SK-N-SH (cell line): ENCODE measurements at regions not wholly inside any gene's neighbourhood (a gene's known extent, or its start where the extent isn't known, plus 50 kb on each side); places are given as distances from the start of the nearest gene placed in this dataset.
A peak's percentile ranks its signal among the peaks of the same experiment; 100 is the strongest.

Experiments
- CTCF ChIA-PET: fragments of 300-600, 350-600 bp; formaldehyde crosslinking; extraction: SDS; loops from one replicate; lab custom pipeline; 2021; lab: Yijun Ruan, JAX
- POLR2A ChIA-PET: fragments of 350-600 bp; sonication (Branson Sonifier 250); formaldehyde crosslinking; extraction: SDS; loops from one replicate; lab custom pipeline; 2020; ENCODE audit warnings: antibody characterized with exemption, inconsistent platforms; lab: Yijun Ruan, JAX
- DNase-seq: peaks from one replicate; pipeline ENCODE4 v3.0.0; 2012
- H2AFZ ChIP-seq: fragments of 200-600 bp; sonication (generic); 2 replicates; pipeline ENCODE4 v1.8.1; 2016; ENCODE audit warnings: antibody characterized with exemption, mild to moderate bottlenecking, low read depth
- H3F3A ChIP-seq: fragments of 200-600 bp; sonication (generic); replicated peaks from 2 replicates; pipeline ENCODE3; 2016; ENCODE audit warnings: antibody characterized with exemption, mild to moderate bottlenecking; ENCODE audit not compliant: insufficient read depth
- H3K27ac ChIP-seq, 2 experiments: fragments of 200-500 bp in 1 of 2; fragments of 200-600 bp in 1 of 2; sonication (Bioruptor generic) in 1 of 2; sonication (generic), shearing (Covaris generic) in 1 of 2; 2 replicates each; pipeline versions ENCODE4 v1.5.1 to v1.6.1; 2014 to 2016; ENCODE audit warnings: low read depth in 2 of 2, inconsistent platforms in 1 of 2, low read length in 1 of 2, mild to moderate bottlenecking in 1 of 2, mixed read lengths in 1 of 2
- H3K27me3 ChIP-seq: fragments of 200-600 bp; sonication (generic), shearing (Covaris generic); 2 replicates; pipeline ENCODE4 v1.6.1; 2016; ENCODE audit warnings: mixed run types; ENCODE audit not compliant: insufficient read depth
- H3K36me3 ChIP-seq, 2 experiments: fragments of 200-500 bp in 1 of 2; fragments of 200-600 bp in 1 of 2; sonication (Bioruptor generic) in 1 of 2; sonication (generic) in 1 of 2; replicated peaks in 1 of 2; 2 replicates each; pipeline versions ENCODE3 to v1.5.1; 2014 to 2016; ENCODE audit warnings: low read length in 1 of 2, mild to moderate bottlenecking in 1 of 2; ENCODE audit not compliant: insufficient read depth in 2 of 2, control insufficient read depth in 1 of 2
- H3K4me1 ChIP-seq, 2 experiments: fragments of 200-500 bp in 1 of 2; fragments of 200-600 bp in 1 of 2; sonication (Bioruptor generic) in 1 of 2; sonication (generic), shearing (Covaris generic) in 1 of 2; 2 replicates each; pipeline versions ENCODE4 v1.5.1 to v1.6.1; 2014 to 2016; ENCODE audit warnings: low read depth in 1 of 2, low read length in 1 of 2, mixed run types in 1 of 2; ENCODE audit not compliant: insufficient read depth in 2 of 2, control insufficient read depth in 1 of 2
- H3K4me2 ChIP-seq: fragments of 200-600 bp; sonication (generic), shearing (Covaris generic); 2 replicates; pipeline ENCODE4 v1.6.1; 2017; ENCODE audit warnings: mixed run types
- H3K4me3 ChIP-seq, 2 experiments: fragments of 200-500 bp in 1 of 2; fragments of 200-600 bp in 1 of 2; sonication (Bioruptor generic) in 1 of 2; sonication (generic), shearing (Covaris generic) in 1 of 2; 2 replicates each; pipeline versions ENCODE4 v1.5.1 to v1.8.1; 2014 to 2016; ENCODE audit warnings: low read depth in 2 of 2, inconsistent platforms in 1 of 2, low read length in 1 of 2, mild to moderate bottlenecking in 1 of 2, mixed read lengths in 1 of 2, moderate library complexity in 1 of 2
- H3K79me2 ChIP-seq: fragments of 200-600 bp; sonication (generic); 2 replicates; pipeline ENCODE4 v1.8.1; 2017; ENCODE audit warnings: mild to moderate bottlenecking; ENCODE audit not compliant: insufficient read depth
- H3K9ac ChIP-seq: fragments of 200-600 bp; sonication (generic); 2 replicates; pipeline ENCODE4 v1.6.1; 2017; ENCODE audit warnings: mixed run types
- H3K9me2 ChIP-seq: fragments of 200-600 bp; sonication (generic); 2 replicates; pipeline ENCODE4 v1.6.1; 2017; ENCODE audit warnings: mixed run types
- H3K9me3 ChIP-seq: fragments of 200-600 bp; sonication (generic); 2 replicates; pipeline ENCODE4 v1.6.1; 2017; ENCODE audit warnings: mixed run types, mild to moderate bottlenecking, moderate library complexity
- H4K20me1 ChIP-seq: fragments of 200-600 bp; sonication (generic); 2 replicates; pipeline ENCODE4 v1.6.1; 2017; ENCODE audit warnings: mild to moderate bottlenecking, mixed run types; ENCODE audit not compliant: insufficient read depth
- CHD2 ChIP-seq: fragments of 150-350 bp; IDR thresholded peaks from 2 replicates; pipeline ENCODE4 v1.6.1; 2018; ENCODE audit warnings: low read length; ENCODE audit not compliant: partially characterized antibody
- FOXJ3 ChIP-seq: sonication (generic); formaldehyde crosslinking; IDR thresholded peaks from 2 replicates; pipeline ENCODE4 v1.5.1; 2020; ENCODE audit warnings: mild to moderate bottlenecking, missing genetic modification reagents
- FOXM1 ChIP-seq: IDR thresholded peaks from 2 replicates; pipeline ENCODE4 v1.4.0; 2012; ENCODE audit warnings: low read depth, mild to moderate bottlenecking
- GABPA ChIP-seq: IDR thresholded peaks from 2 replicates; pipeline ENCODE4 v1.4.0; 2012; ENCODE audit warnings: low read depth, mild to moderate bottlenecking
- GATA2 ChIP-seq: sonication (generic); formaldehyde crosslinking; IDR thresholded peaks from 2 replicates; pipeline ENCODE4 v1.5.0; 2020; ENCODE audit warnings: mild to moderate bottlenecking, missing genetic modification reagents
- JUND ChIP-seq: IDR thresholded peaks from 2 replicates; pipeline ENCODE4 v1.4.0; 2012
- POLR2AphosphoS5 ChIP-seq: IDR thresholded peaks from 2 replicates; pipeline ENCODE4 v1.6.1; 2012; ENCODE audit warnings: low read depth, low read length
- RAD21 ChIP-seq: IDR thresholded peaks from 2 replicates; pipeline ENCODE4 v1.6.1; 2012; ENCODE audit warnings: mild to moderate bottlenecking, low read length
- RFX5 ChIP-seq: IDR thresholded peaks from 2 replicates; pipeline ENCODE4 v1.6.1; 2012; ENCODE audit warnings: mild to moderate bottlenecking, improper control_type of control experiment, low read length
- RXRA ChIP-seq: IDR thresholded peaks from 2 replicates; pipeline ENCODE4 v1.4.0; 2012; ENCODE audit warnings: low read depth, mild to moderate bottlenecking, borderline replicate concordance
- SIN3A ChIP-seq: IDR thresholded peaks from 2 replicates; pipeline ENCODE4 v1.6.1; 2012; ENCODE audit warnings: low read depth, mild to moderate bottlenecking, low read length, moderate library complexity, borderline replicate concordance
- TAF1 ChIP-seq: IDR thresholded peaks from 2 replicates; pipeline ENCODE4 v1.6.1; 2012; ENCODE audit warnings: low read depth, mild to moderate bottlenecking, low read length, moderate library complexity, borderline replicate concordance
- TCF12 ChIP-seq: IDR thresholded peaks from 2 replicates; pipeline ENCODE4 v1.4.0; 2012
- YY1 ChIP-seq: IDR thresholded peaks from 2 replicates; pipeline ENCODE4 v1.4.0; 2012; ENCODE audit warnings: low read depth, mild to moderate bottlenecking
- ZBTB33 ChIP-seq: IDR thresholded peaks from 2 replicates; pipeline ENCODE4 v1.4.0; 2012; ENCODE audit warnings: low read depth, borderline replicate concordance
- WGBS: methylation state at CpG from one replicate; pipeline ENCODE4 v1.1.6; 2017; ENCODE audit warnings: low lambda C conversion rate; 5-methylcytosine and 5-hydroxymethylcytosine counted together
- TF ChIP-seq, protein P1 (sequence below): fragments of 150-350 bp; IDR thresholded peaks from 2 replicates; pipeline ENCODE4 v1.6.1; 2016; ENCODE audit warnings: mild to moderate bottlenecking, low read depth, low read length
- TF ChIP-seq, protein P2 (sequence below): fragments of 200-600 bp; sonication (generic); IDR thresholded peaks from 2 replicates; pipeline ENCODE4 v1.6.1; 2017; ENCODE audit warnings: antibody characterized with exemption, mild to moderate bottlenecking, moderate library complexity
- TF ChIP-seq, protein P3 (sequence below): IDR thresholded peaks from 2 replicates; pipeline ENCODE4 v1.6.1; 2012; ENCODE audit warnings: mild to moderate bottlenecking, low read depth, low read length, moderate library complexity

GRCh38 chr9:85108229-85108628 lies 438.7 kb downstream of the NTRK2 start:
- H3K9ac ChIP-seq: no peak overlapping the region
- H3K9me2 ChIP-seq: no peaks in the 10 kb centered on the region
- no peak overlapping the region for H3K4me2 ChIP-seq
- CTCF ChIA-PET: interaction anchor here (1.0 to 2.4 kb wide), 2 partner anchors 18 to 151 kb away, joined by 3 to 7 read pairs; no protein-coding TSS in a partner anchor
- H3K36me3 ChIP-seq: no peaks in the 10 kb centered on the region
- no peaks in the 10 kb centered on the region for H3F3A ChIP-seq
- 33% methylated on average over 5 of the region's 6 CpGs for WGBS
- H3K4me1 ChIP-seq: peaks cover 0 to 3% of the 10 kb centered on the region in 2 experiments; a peak in 1 of 4 replicates
- no peaks in the 10 kb centered on the region for H3K9me3 ChIP-seq
- H3K27ac ChIP-seq: no peak overlapping the region
- no peaks in the 10 kb centered on the region for H3K27me3 ChIP-seq
- no peak overlapping the region for H3K4me3 ChIP-seq
- 0 out of 2 replicates have a peak, but pooled peaks have one; percentile 16 for TF ChIP-seq RAD21
- no peak for TF ChIP-seq YY1
- no peaks in the 10 kb centered on the region for H3K79me2 ChIP-seq
- no peaks in the 10 kb centered on the region for H4K20me1 ChIP-seq
- DNase-seq: no peak
- POLR2A ChIA-PET: no interaction called here
- H2AFZ ChIP-seq: no peak overlapping the region

- CTCF ChIA-PET: interaction anchor here (1.0 to 1.2 kb wide), 4 partner anchors 11 to 421 kb away, joined by 3 to 4 read pairs (median 4); no protein-coding TSS in a partner anchor
- Histone ChIP-seq H4K20me1 (no peaks in the 10 kb centered on the region), H3K9ac (no peak overlapping the region), H2AFZ (no peak overlapping the region), H3K9me2 (no peaks in the 10 kb centered on the region), H3K27ac (peak overlapping the region in 1 of 2 experiments; percentile 77; a peak in 2 of 4 replicates), H3K9me3 (no peaks in the 10 kb centered on the region), H3K4me3 (no peak overlapping the region), H3F3A (no peaks in the 10 kb centered on the region), H3K27me3 (no peaks in the 10 kb centered on the region), H3K4me2 (no peak overlapping the region), H3K4me1 (peaks cover 0 to 6% of the 10 kb centered on the region in 2 experiments; a peak in 1 of 4 replicates), H3K79me2 (no peaks in the 10 kb centered on the region), H3K36me3 (no peaks in the 10 kb centered on the region)
- peak; percentile 36 for DNase-seq
- POLR2A ChIA-PET: interaction anchor here (0.9 kb wide), 1 partner anchor 11 kb away, joined by 4 read pairs; no protein-coding TSS in a partner anchor
- WGBS: 6% methylated on average over 2 of the region's 2 CpGs
- TF ChIP-seq SIN3A (no peak), POLR2AphosphoS5 (no peak), FOXM1 (no peak), FOXJ3 (CRISPR knock-in tag) (no peak), RFX5 (no peak), CHD2 (peak; percentile 89), JUND (no peak), GATA2 (peak; percentile 90), YY1 (no peak), RAD21 (peak; percentile 28; the same call in 1 of the 2 replicates), TAF1 (no peak), TCF12 (no peak), RXRA (no peak), ZBTB33 (no peak), GABPA (no peak)
- TF ChIP-seq, protein P1, sequence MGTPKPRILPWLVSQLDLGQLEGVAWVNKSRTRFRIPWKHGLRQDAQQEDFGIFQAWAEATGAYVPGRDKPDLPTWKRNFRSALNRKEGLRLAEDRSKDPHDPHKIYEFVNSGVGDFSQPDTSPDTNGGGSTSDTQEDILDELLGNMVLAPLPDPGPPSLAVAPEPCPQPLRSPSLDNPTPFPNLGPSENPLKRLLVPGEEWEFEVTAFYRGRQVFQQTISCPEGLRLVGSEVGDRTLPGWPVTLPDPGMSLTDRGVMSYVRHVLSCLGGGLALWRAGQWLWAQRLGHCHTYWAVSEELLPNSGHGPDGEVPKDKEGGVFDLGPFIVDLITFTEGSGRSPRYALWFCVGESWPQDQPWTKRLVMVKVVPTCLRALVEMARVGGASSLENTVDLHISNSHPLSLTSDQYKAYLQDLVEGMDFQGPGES: no peak
- TF ChIP-seq, protein P2, sequence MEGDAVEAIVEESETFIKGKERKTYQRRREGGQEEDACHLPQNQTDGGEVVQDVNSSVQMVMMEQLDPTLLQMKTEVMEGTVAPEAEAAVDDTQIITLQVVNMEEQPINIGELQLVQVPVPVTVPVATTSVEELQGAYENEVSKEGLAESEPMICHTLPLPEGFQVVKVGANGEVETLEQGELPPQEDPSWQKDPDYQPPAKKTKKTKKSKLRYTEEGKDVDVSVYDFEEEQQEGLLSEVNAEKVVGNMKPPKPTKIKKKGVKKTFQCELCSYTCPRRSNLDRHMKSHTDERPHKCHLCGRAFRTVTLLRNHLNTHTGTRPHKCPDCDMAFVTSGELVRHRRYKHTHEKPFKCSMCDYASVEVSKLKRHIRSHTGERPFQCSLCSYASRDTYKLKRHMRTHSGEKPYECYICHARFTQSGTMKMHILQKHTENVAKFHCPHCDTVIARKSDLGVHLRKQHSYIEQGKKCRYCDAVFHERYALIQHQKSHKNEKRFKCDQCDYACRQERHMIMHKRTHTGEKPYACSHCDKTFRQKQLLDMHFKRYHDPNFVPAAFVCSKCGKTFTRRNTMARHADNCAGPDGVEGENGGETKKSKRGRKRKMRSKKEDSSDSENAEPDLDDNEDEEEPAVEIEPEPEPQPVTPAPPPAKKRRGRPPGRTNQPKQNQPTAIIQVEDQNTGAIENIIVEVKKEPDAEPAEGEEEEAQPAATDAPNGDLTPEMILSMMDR: no peak
- TF ChIP-seq, protein P3, sequence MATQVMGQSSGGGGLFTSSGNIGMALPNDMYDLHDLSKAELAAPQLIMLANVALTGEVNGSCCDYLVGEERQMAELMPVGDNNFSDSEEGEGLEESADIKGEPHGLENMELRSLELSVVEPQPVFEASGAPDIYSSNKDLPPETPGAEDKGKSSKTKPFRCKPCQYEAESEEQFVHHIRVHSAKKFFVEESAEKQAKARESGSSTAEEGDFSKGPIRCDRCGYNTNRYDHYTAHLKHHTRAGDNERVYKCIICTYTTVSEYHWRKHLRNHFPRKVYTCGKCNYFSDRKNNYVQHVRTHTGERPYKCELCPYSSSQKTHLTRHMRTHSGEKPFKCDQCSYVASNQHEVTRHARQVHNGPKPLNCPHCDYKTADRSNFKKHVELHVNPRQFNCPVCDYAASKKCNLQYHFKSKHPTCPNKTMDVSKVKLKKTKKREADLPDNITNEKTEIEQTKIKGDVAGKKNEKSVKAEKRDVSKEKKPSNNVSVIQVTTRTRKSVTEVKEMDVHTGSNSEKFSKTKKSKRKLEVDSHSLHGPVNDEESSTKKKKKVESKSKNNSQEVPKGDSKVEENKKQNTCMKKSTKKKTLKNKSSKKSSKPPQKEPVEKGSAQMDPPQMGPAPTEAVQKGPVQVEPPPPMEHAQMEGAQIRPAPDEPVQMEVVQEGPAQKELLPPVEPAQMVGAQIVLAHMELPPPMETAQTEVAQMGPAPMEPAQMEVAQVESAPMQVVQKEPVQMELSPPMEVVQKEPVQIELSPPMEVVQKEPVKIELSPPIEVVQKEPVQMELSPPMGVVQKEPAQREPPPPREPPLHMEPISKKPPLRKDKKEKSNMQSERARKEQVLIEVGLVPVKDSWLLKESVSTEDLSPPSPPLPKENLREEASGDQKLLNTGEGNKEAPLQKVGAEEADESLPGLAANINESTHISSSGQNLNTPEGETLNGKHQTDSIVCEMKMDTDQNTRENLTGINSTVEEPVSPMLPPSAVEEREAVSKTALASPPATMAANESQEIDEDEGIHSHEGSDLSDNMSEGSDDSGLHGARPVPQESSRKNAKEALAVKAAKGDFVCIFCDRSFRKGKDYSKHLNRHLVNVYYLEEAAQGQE: no peak
Observed at GRCh38 chr9:85089188-85089969, 419.9 kb downstream of the NTRK2 start.
